AG09309 (cell line): ENCODE measurements at regions not wholly inside any gene's neighbourhood (a gene's known extent, or its start where the extent isn't known, plus 50 kb on each side); places are given as distances from the start of the nearest gene placed in this dataset.

Experiments used
- DNase-seq: peaks from one replicate; pipeline ENCODE4 v3.0.0-alpha.2; 2010; ENCODE audit warnings: low read depth
- H3K4me3 ChIP-seq: 2 replicates; pipeline ENCODE4 v1.5.1; 2011; ENCODE audit warnings: mild to moderate bottlenecking, low read depth, low read length, moderate library complexity; ENCODE audit not compliant: control insufficient read depth
- TF ChIP-seq, protein P1 (sequence below): IDR thresholded peaks from 2 replicates; pipeline ENCODE4 v1.5.1; 2011; ENCODE audit warnings: mild to moderate bottlenecking, low read depth, low read length, inconsistent platforms; ENCODE audit not compliant: insufficient read depth, control insufficient read depth; ENCODE audit errors: missing control alignments

DNA sequence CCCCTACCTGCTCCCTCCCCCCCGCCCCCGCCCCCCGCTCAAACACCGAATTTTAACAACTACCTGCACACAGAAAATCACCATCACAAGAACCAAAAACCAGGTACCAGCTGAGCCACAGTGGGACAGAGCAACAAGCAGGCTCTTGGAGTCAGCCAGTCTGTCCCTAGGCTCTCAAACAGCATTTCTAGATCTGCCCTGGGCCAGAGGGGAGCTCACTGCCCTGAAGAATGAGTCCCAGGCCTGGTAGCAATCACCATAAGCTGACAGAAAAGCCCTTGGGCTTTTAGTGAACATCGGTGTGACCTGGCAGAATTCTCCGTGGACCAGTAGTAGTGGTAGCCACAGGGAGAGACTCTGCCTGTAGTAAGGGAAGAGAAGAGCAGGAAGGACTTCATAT, 58.3 kb downstream of the C11orf87 start:
- DNase-seq, result no peak
- no peak overlapping the region for H3K4me3 ChIP-seq
- TF ChIP-seq, protein P1, sequence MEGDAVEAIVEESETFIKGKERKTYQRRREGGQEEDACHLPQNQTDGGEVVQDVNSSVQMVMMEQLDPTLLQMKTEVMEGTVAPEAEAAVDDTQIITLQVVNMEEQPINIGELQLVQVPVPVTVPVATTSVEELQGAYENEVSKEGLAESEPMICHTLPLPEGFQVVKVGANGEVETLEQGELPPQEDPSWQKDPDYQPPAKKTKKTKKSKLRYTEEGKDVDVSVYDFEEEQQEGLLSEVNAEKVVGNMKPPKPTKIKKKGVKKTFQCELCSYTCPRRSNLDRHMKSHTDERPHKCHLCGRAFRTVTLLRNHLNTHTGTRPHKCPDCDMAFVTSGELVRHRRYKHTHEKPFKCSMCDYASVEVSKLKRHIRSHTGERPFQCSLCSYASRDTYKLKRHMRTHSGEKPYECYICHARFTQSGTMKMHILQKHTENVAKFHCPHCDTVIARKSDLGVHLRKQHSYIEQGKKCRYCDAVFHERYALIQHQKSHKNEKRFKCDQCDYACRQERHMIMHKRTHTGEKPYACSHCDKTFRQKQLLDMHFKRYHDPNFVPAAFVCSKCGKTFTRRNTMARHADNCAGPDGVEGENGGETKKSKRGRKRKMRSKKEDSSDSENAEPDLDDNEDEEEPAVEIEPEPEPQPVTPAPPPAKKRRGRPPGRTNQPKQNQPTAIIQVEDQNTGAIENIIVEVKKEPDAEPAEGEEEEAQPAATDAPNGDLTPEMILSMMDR, result no peak

DNA sequence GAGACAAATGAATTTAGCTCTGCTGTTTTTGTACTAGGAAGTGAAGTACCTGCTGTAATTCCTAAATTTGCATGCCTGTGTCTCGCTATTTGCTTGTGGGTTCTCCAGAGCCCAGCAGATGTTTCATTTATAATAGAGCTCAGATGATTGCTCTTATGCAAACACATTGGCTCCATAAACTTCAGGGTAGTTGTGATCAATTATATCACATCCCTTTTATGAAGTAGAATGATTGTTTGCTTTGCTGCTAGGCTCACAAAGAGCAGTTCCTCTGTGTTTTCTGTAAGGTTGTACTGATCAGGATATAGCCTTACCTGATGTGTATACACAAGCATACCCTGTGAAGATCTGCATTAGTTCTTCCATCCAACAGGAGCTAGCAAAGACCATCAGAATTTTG, 64.1 kb downstream of the C11orf87 start:
- DNase-seq, result no peak
- TF ChIP-seq, protein P1, result no peak
- no peak overlapping the region for H3K4me3 ChIP-seq

DNA sequence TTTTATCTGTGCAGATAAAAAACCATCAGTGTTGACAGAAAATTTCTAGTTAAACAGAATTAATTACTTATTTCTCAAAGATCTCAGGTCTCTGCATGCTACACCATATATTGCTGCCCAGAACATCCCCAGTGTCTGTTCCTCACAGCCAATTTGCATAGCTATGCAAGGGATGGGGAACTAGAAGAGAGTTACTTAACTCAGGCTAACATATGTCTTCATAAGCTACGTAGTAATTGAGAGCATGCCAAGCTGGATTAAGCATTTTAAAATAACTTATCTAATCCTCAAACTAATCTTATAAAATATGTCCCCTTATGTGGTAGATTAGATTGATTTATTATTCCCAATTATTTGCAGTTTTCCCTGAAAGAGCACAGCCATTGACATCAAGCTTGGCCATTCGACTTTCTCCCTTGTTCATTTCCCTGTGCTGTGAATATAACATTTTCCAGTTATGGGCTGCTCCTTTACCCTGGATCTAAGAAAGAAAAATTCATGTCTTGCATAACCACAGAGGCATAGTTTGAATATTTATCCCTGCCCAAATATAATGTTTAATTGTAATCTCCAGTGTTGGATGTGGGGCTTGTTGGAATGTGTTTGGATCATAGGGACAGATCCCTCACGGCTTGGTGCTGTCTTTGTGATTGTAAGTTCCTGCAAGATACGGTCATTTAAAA, 69.1 kb downstream of the C11orf87 start:
- no peak overlapping the region for H3K4me3 ChIP-seq
- TF ChIP-seq, protein P1, result no peak
- DNase-seq, result peak; percentile 27

DNA sequence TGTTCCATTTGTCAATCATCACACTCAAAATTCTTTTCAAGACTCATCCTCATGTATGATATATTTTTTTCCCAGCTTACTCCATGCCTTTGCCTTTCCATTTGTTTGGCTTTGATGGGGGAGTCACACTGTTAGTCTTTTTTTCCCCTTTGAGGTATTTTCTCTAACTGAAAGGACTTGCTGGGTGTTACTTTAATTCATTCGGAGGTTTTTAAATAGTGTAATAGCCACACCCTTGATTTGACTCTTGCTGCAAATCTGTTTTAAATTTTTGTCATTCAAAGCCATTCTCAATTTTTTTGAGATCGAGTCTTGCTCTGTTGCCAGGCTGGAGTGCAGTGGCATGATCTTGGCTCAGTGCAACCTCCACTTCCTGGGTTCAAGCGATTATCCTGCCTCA, 84.1 kb downstream of the C11orf87 start:
- no peak for DNase-seq
- no peak overlapping the region for H3K4me3 ChIP-seq
- TF ChIP-seq, protein P1, result no peak

DNA sequence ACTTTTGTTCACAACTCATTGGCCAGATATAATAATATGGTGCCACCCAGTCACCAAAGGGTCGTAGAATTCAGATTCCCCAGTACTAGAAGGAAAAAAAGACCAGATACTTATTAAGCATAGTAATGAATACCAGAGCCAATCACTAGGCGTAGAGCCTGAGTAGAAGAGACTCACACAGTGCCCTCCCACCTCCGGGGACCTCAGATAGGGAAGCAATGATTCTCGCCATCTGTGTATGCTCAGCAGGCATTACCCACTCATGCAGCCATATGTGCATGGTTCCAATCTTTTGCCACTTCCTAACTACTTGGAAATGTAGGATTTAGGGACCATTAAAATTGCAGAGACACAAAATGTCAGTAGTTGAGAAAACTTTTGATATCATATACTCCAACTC, 85.3 kb downstream of the C11orf87 start:
- no peak for DNase-seq
- TF ChIP-seq, protein P1, result no peak
- H3K4me3 ChIP-seq, result no peak overlapping the region

DNA sequence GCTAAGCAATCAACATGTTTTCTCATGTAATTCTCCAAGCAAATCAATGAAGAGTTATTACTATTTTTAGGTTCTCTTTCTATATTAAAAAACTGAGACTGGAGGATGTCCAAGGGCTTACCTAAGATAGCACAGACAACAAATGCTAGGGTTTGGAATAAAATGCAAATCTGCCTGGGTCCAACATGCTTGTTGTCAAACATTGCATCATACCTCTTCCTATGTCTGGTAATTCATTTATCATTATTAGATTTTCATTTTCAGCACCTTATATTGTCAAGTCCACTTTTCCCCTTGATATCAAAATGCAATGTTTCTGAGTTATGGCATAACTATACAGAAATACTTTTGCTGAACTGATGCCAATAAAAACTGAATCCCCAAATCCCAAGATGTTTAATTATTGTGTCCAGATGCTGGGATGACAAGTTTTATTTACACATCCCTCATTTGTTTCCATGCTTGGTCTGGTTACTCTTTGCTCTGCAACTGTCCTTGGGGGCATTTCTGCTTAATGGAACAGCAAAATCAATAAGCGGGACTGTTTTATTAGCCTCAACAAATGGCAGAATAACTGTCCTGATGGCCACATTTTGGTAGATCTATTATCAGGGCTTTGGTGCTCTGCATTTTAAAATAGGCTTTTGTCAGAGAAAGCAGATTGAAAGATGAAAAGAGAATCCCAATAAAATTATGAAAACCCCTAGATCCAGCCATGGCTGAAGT, 86.0 kb downstream of the C11orf87 start:
- no peak for DNase-seq
- TF ChIP-seq, protein P1, result no peak
- no peak overlapping the region for H3K4me3 ChIP-seq
